ENCODE measurements at regions not wholly inside any gene's neighbourhood (a gene's known extent, or its start where the extent isn't known, plus 50 kb on each side); places are given as distances from the start of the nearest gene placed in this dataset.

GRCh38 chrX:39645178-39645895 is 452.4 kb downstream of the BCOR start:
- Histone ChIP-seq H3K79me1 (ENCODE audit: insufficient read depth, low read depth, low read length, poor library complexity, severe bottlenecking) (no peaks in the 10 kb centered on the region), H3K56ac (ENCODE audit: insufficient read length, low read depth, low read length) (no peak overlapping the region), H2AFZ (ENCODE audit: low read length) (no peak overlapping the region), H3K9ac (ENCODE audit: extremely low read depth, insufficient read length, low read length) (no peak overlapping the region), H4K8ac (replicated peaks; ENCODE audit: insufficient read length, low read depth, low read length) (no peak overlapping the region), H3K4ac (ENCODE audit: low read depth, low read length) (no peak overlapping the region), H3T11ph (ENCODE audit: low read length) (no peak overlapping the region), H2BK5ac (ENCODE audit: insufficient read length, low read length) (no peak overlapping the region), H2BK120ac (ENCODE audit: low read depth, low read length, poor library complexity, severe bottlenecking) (no peak overlapping the region), H3K79me2 (ENCODE audit: insufficient read depth, low read length) (no peaks in the 10 kb centered on the region), H3K23ac (ENCODE audit: insufficient read length, low read depth, low read length) (no peak overlapping the region), H2BK15ac (ENCODE audit: low read depth, low read length) (no peak overlapping the region), H3K27me3 (ENCODE audit: insufficient read depth, low read length) (no peaks in the 10 kb centered on the region), H3K18ac (ENCODE audit: insufficient read length, low read depth, low read length) (peak overlapping the region; percentile 23), H3K4me2 (ENCODE audit: insufficient read depth, insufficient read length, low read length) (no peak overlapping the region), H2AK5ac (ENCODE audit: insufficient read length, low read length) (no peak overlapping the region), H3K14ac (ENCODE audit: insufficient read depth, low read length) (peak overlapping the region; percentile 61; the same call in 1 of the 2 replicates), H3K4me1 (ENCODE audit: insufficient read depth, low read length) (peaks cover 7% of the 10 kb centered on the region), H3K23me2 (ENCODE audit: insufficient read length, low read depth, low read length, poor library complexity, severe bottlenecking) (no peaks in the 10 kb centered on the region), H3K9me3 (ENCODE audit: control insufficient read depth, low read depth, low read length) (no peaks in the 10 kb centered on the region), H4K20me1 (ENCODE audit: control insufficient read depth, insufficient read depth, insufficient read length) (no peaks in the 10 kb centered on the region), H4K5ac (ENCODE audit: insufficient read length, low read depth, low read length) (no peak overlapping the region), H2BK12ac (ENCODE audit: insufficient read length, low read depth, low read length) (peak overlapping the region; percentile 30), H2BK20ac (ENCODE audit: low read depth, low read length, poor library complexity, severe bottlenecking) (no peak overlapping the region), H3K27ac (ENCODE audit: insufficient read length, low read depth, low read length) (no peak overlapping the region), H4K91ac (ENCODE audit: insufficient read length, low read depth, low read length) (no peak overlapping the region)
- peaks cover 65 to 77% of the 10 kb centered on the region in 2 experiments for H3K9me3 Mint-ChIP-seq
- peaks cover 0 to 5% (median 3%) of the 10 kb centered on the region in 3 experiments; a peak in 4 of 7 replicates for H3K36me3 Mint-ChIP-seq (ENCODE audit: insufficient read depth in 1 of 3, low read depth in 3 of 3)
- no CpG with 5 or more reads among the region's 21 CpGs for WGBS (ENCODE audit: extremely low coverage, insufficient read length, low lambda C conversion rate)
- peaks cover 18 to 23% of the 10 kb centered on the region in 2 experiments for H3K4me1 Mint-ChIP-seq
- peaks cover 5% of the 10 kb centered on the region for H3K27me3 Mint-ChIP-seq (ENCODE audit: low read depth)
- no peak for TF ChIP-seq CTCF (conservative IDR thresholded peaks at IDR 0.05)
- DNase-seq: no peak
- no peak overlapping the region for H3K27ac Mint-ChIP-seq
- H3K4me3 Mint-ChIP-seq: no peak overlapping the region

All from H9 (cell line).